HEK293T (cell line): ENCODE measurements at regions not wholly inside any gene's neighbourhood (a gene's known extent, or its start where the extent isn't known, plus 50 kb on each side); places are given as distances from the start of the nearest gene placed in this dataset.
"Not testable (repeated sequence)": the region's sequence is repeated elsewhere in the genome, so short reads cannot be mapped to it uniquely, and the experiment has no call there.

Experiments
- BHLHE40 ChIP-seq: fragments of 450-650 bp; IDR thresholded peaks from 2 replicates; pipeline ENCODE4 v1.6.1; 2016; ENCODE audit warnings: mild to moderate bottlenecking, moderate library complexity, borderline replicate concordance
- CTBP1 ChIP-seq: fragments of 450-650 bp; IDR thresholded peaks from 2 replicates; pipeline ENCODE4 v1.6.1; 2016; ENCODE audit warnings: borderline replicate concordance
- ELF4 ChIP-seq: fragments of 450-650 bp; IDR thresholded peaks from 2 replicates; pipeline ENCODE4 v1.6.1; 2017; ENCODE audit warnings: antibody characterized with exemption
- FOXA1 ChIP-seq: fragments of 450-650 bp; IDR thresholded peaks from 2 replicates; pipeline ENCODE4 v1.6.1; 2016; ENCODE audit warnings: mild to moderate bottlenecking
- FOXM1 ChIP-seq: fragments of 450-650 bp; IDR thresholded peaks from 2 replicates; pipeline ENCODE4 v1.6.1; 2017; ENCODE audit warnings: mild to moderate bottlenecking, borderline replicate concordance
- LEF1 ChIP-seq: fragments of 450-650 bp; IDR thresholded peaks from 2 replicates; pipeline ENCODE4 v1.6.1; 2017; ENCODE audit warnings: mild to moderate bottlenecking, borderline replicate concordance
- SUZ12 ChIP-seq: fragments of 450-650 bp; IDR thresholded peaks from 2 replicates; pipeline ENCODE4 v1.6.1; 2016; ENCODE audit warnings: mild to moderate bottlenecking
- TF ChIP-seq, protein P1 (sequence below): fragments of 450-650 bp; IDR thresholded peaks from 2 replicates; pipeline ENCODE4 v1.6.1; 2016

DNA sequence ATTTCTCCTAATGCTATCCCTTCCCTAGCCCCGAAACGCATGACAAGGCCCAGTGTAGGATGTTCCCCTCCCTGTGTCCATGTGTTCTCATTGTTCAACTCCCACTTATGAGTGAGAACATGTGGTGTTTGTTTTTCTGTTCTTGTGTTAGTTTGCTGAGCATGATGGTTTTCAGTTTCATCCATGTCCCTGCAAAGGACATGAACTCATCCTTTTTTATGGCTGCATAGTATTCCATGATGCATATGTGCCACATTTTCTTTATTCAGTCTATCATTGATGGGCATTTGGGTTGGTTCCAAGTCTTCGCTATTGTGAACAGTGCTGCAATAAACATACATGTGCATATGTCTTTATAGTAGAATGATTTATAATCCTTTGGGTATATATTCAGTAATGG, 490.3 kb downstream of the KLHL4 start:
- not testable (repeated sequence) for TF ChIP-seq ELF4, BHLHE40, CTBP1, LEF1, FOXM1, SUZ12, FOXA1
- TF ChIP-seq, protein P1, sequence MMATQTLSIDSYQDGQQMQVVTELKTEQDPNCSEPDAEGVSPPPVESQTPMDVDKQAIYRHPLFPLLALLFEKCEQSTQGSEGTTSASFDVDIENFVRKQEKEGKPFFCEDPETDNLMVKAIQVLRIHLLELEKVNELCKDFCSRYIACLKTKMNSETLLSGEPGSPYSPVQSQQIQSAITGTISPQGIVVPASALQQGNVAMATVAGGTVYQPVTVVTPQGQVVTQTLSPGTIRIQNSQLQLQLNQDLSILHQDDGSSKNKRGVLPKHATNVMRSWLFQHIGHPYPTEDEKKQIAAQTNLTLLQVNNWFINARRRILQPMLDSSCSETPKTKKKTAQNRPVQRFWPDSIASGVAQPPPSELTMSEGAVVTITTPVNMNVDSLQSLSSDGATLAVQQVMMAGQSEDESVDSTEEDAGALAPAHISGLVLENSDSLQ: not testable (repeated sequence)
